ENCODE measurements at regions not wholly inside any gene's neighbourhood (a gene's known extent, or its start where the extent isn't known, plus 50 kb on each side); places are given as distances from the start of the nearest gene placed in this dataset.

GRCh38 chr5:30937070-30937469 lies 256.4 kb upstream of the CDH6 start:
- TF ChIP-seq, protein P1, sequence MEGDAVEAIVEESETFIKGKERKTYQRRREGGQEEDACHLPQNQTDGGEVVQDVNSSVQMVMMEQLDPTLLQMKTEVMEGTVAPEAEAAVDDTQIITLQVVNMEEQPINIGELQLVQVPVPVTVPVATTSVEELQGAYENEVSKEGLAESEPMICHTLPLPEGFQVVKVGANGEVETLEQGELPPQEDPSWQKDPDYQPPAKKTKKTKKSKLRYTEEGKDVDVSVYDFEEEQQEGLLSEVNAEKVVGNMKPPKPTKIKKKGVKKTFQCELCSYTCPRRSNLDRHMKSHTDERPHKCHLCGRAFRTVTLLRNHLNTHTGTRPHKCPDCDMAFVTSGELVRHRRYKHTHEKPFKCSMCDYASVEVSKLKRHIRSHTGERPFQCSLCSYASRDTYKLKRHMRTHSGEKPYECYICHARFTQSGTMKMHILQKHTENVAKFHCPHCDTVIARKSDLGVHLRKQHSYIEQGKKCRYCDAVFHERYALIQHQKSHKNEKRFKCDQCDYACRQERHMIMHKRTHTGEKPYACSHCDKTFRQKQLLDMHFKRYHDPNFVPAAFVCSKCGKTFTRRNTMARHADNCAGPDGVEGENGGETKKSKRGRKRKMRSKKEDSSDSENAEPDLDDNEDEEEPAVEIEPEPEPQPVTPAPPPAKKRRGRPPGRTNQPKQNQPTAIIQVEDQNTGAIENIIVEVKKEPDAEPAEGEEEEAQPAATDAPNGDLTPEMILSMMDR (IDR thresholded peaks at IDR 0.05; ENCODE audit: insufficient read depth, low read length) = no peak
- TF ChIP-seq SPI1 (IDR thresholded peaks at IDR 0.05; ENCODE audit: borderline replicate concordance, low read depth) (no peak), POLR2AphosphoS5 (IDR thresholded peaks at IDR 0.05; ENCODE audit: low read depth) (no peak), REST (IDR thresholded peaks at IDR 0.05; ENCODE audit: insufficient replicate concordance, low read depth) (no peak), GABPA (IDR thresholded peaks at IDR 0.05; ENCODE audit: low read depth) (no peak)

All from HL-60 (cell line).